Tibial nerve (tissue), 4 donors: ENCODE measurements at regions not wholly inside any gene's neighbourhood (a gene's known extent, or its start where the extent isn't known, plus 50 kb on each side); places are given as distances from the start of the nearest gene placed in this dataset.

Source experiments
- DNase-seq, 2 donors: peaks; one replicate each; pipeline ENCODE4 v3.0.0-alpha.2; 2019; ENCODE audit warnings: low spot score in 2 of 2
- H3K27ac ChIP-seq, 4 donors: fragments of 200-600 bp; sonication (generic) in 3 of 4; one replicate each; pipeline ENCODE4 v1.5.1; 2017 to 2019; ENCODE audit warnings: mild to moderate bottlenecking in 1 of 4
- H3K27me3 ChIP-seq, 2 donors: fragments of 200-600 bp; sonication (generic) in 1 of 2; one replicate each; pipeline versions ENCODE4 v1.5.1 to v1.6.0; 2017 to 2019
- H3K36me3 ChIP-seq, 3 donors: fragments of 200-600 bp; sonication (generic); one replicate each; pipeline ENCODE4 v1.5.1; 2018 to 2019
- H3K4me1 ChIP-seq, 4 donors: fragments of 200-600 bp; sonication (generic) in 3 of 4; one replicate each; pipeline ENCODE4 v1.5.1; 2017 to 2019
- H3K4me3 ChIP-seq, 4 donors: fragments of 200-600 bp; sonication (generic) in 3 of 4; one replicate each; pipeline ENCODE4 v1.5.1; 2017 to 2019; ENCODE audit warnings: mild to moderate bottlenecking in 1 of 4, moderate library complexity in 1 of 4
- H3K9me3 ChIP-seq, 4 donors: fragments of 200-600 bp; sonication (generic) in 3 of 4; one replicate each; pipeline ENCODE4 v1.5.1; 2017 to 2019
- CTCF ChIP-seq, 5 experiments: fragments of 200-600 bp in 3 of 5; fragments of 450-650 bp in 2 of 5; sonication (generic) in 3 of 5; IDR thresholded peaks; one replicate each; pipeline ENCODE4 v1.5.1; 2016 to 2019; ENCODE audit warnings: antibody characterized with exemption in 5 of 5, mild to moderate bottlenecking in 3 of 5, moderate library complexity in 2 of 5
- EP300 ChIP-seq, 2 donors: sonication (generic); formaldehyde crosslinking; IDR thresholded peaks; one replicate each; pipeline ENCODE4 v1.6.1; 2017; ENCODE audit warnings: antibody characterized with exemption in 2 of 2, mild to moderate bottlenecking in 1 of 2
- POLR2A ChIP-seq, 2 donors: fragments of 450-650 bp; IDR thresholded peaks; one replicate each; pipeline ENCODE4 v1.6.1; 2017; ENCODE audit warnings: antibody characterized with exemption in 2 of 2, mild to moderate bottlenecking in 2 of 2, moderate library complexity in 2 of 2
- WGBS, 2 donors: methylation state at CpG; one replicate each; pipeline ENCODE4 v1.1.5; 2018; 5-methylcytosine and 5-hydroxymethylcytosine counted together

GRCh38 chr1:178633056-178633455 lies 92.0 kb upstream of the RALGPS2 start:
- WGBS, 2 donors: 85 to 90% methylated on average over 4 of the region's 4 CpGs
- Histone ChIP-seq H3K27ac (no peak overlapping the region), H3K4me1 (peaks cover 0 to 10% (median 0%) of the 10 kb centered on the region in 4 donors), H3K9me3 (no peaks in the 10 kb centered on the region), H3K4me3 (no peak overlapping the region), H3K27me3 (no peaks in the 10 kb centered on the region), H3K36me3 (no peaks in the 10 kb centered on the region)
- TF ChIP-seq EP300 (IDR thresholded peaks at IDR 0.05) (no peak), POLR2A (IDR thresholded peaks at IDR 0.05) (no peak), CTCF (IDR thresholded peaks at IDR 0.05) (no peak)
- no peak for DNase-seq

- Histone ChIP-seq H3K27ac (no peak overlapping the region), H3K27me3 (no peaks in the 10 kb centered on the region), H3K4me1 (peaks cover 0 to 2% (median 0%) of the 10 kb centered on the region in 4 donors), H3K36me3 (no peaks in the 10 kb centered on the region), H3K9me3 (no peaks in the 10 kb centered on the region), H3K4me3 (no peak overlapping the region)
- no peak for DNase-seq
- 30 to 41% methylated on average over 2 of the region's 2 CpGs for WGBS, 2 donors
- TF ChIP-seq CTCF (IDR thresholded peaks at IDR 0.05) (no peak), POLR2A (IDR thresholded peaks at IDR 0.05) (no peak), EP300 (IDR thresholded peaks at IDR 0.05) (no peak)
Measured at GRCh38 chr1:178634445-178634844, 90.6 kb upstream of the RALGPS2 start.

GRCh38 chr1:178637841-178638240 lies 87.2 kb upstream of the RALGPS2 start:
- no peak for DNase-seq
- TF ChIP-seq CTCF (IDR thresholded peaks at IDR 0.05): no peak
- no peak for TF ChIP-seq EP300 (IDR thresholded peaks at IDR 0.05)
- no peak for TF ChIP-seq POLR2A (IDR thresholded peaks at IDR 0.05)
- no peaks in the 10 kb centered on the region for H3K9me3 ChIP-seq
- no peaks in the 10 kb centered on the region for H3K27me3 ChIP-seq
- no peak overlapping the region for H3K4me3 ChIP-seq
- no peak overlapping the region for H3K27ac ChIP-seq
- H3K36me3 ChIP-seq: no peaks in the 10 kb centered on the region
- H3K4me1 ChIP-seq: no peaks in the 10 kb centered on the region
- WGBS, 2 donors: 68 to 83% methylated on average over 1 of the region's 1 CpG

- Histone ChIP-seq H3K4me1 (peaks cover 0 to 4% (median 2%) of the 10 kb centered on the region in 4 donors), H3K27ac (no peak overlapping the region), H3K36me3 (no peaks in the 10 kb centered on the region), H3K27me3 (no peaks in the 10 kb centered on the region), H3K9me3 (no peaks in the 10 kb centered on the region), H3K4me3 (no peak overlapping the region)
- no peak for TF ChIP-seq EP300 (IDR thresholded peaks at IDR 0.05)
- no peak for TF ChIP-seq CTCF (IDR thresholded peaks at IDR 0.05)
- no peak for TF ChIP-seq POLR2A (IDR thresholded peaks at IDR 0.05)
- DNase-seq: no peak
Measured at GRCh38 chr1:178639326-178639725, 85.7 kb upstream of the RALGPS2 start.

- H3K4me3 ChIP-seq: no peak overlapping the region
- WGBS, 2 donors: 65 to 71% methylated on average over 5 of the region's 5 CpGs
- H3K27me3 ChIP-seq: no peaks in the 10 kb centered on the region
- H3K27ac ChIP-seq: no peak overlapping the region
- H3K36me3 ChIP-seq: no peaks in the 10 kb centered on the region
- DNase-seq: no peak
- H3K4me1 ChIP-seq: peaks cover 0 to 12% (median 5%) of the 10 kb centered on the region in 4 donors
- no peaks in the 10 kb centered on the region for H3K9me3 ChIP-seq
- TF ChIP-seq EP300 (IDR thresholded peaks at IDR 0.05): no peak
- no peak for TF ChIP-seq POLR2A (IDR thresholded peaks at IDR 0.05)
- TF ChIP-seq CTCF (IDR thresholded peaks at IDR 0.05): no peak
Measured at GRCh38 chr1:178642282-178642681, 82.8 kb upstream of the RALGPS2 start.
